ENCODE measurements at regions not wholly inside any gene's neighbourhood (a gene's known extent, or its start where the extent isn't known, plus 50 kb on each side); places are given as distances from the start of the nearest gene placed in this dataset.

GRCh38 chr22:49091917-49092545 lies 735.6 kb downstream of the BRD1 start:
- no peak for DNase-seq

GRCh38 chr22:49091451-49091850 lies 736.2 kb downstream of the BRD1 start:
- DNase-seq, result no peak

- DNase-seq, result no peak
Measured at GRCh38 chr22:49090853-49091135, 736.9 kb downstream of the BRD1 start.

GRCh38 chr22:49090061-49090852 lies 737.4 kb downstream of the BRD1 start:
- no peak for DNase-seq

- DNase-seq, result no peak
Measured at GRCh38 chr22:49088801-49089791, 738.6 kb downstream of the BRD1 start.

- DNase-seq, result no peak
Measured at GRCh38 chr22:49087716-49088601, 739.7 kb downstream of the BRD1 start.

- no peak for DNase-seq
Measured at GRCh38 chr22:49087198-49087597, 740.5 kb downstream of the BRD1 start.

GRCh38 chr22:49086606-49087157 lies 741.0 kb downstream of the BRD1 start:
- peak; percentile 38 for DNase-seq

- DNase-seq, result peak; percentile 34
Measured at GRCh38 chr22:49086181-49086580, 741.5 kb downstream of the BRD1 start.

- DNase-seq, result peak; percentile 50
Measured at GRCh38 chr22:49084206-49084605, 743.5 kb downstream of the BRD1 start.

- peak; percentile 19 for DNase-seq
Measured at GRCh38 chr22:49083607-49084006, 744.1 kb downstream of the BRD1 start.

GRCh38 chr22:49082451-49082850 lies 745.2 kb downstream of the BRD1 start:
- DNase-seq, result no peak

GRCh38 chr22:49081926-49082325 lies 745.7 kb downstream of the BRD1 start:
- DNase-seq, result no peak

GRCh38 chr22:49081261-49081666 lies 746.4 kb downstream of the BRD1 start:
- DNase-seq, result no peak

GRCh38 chr22:49080631-49081030 lies 747.0 kb downstream of the BRD1 start:
- DNase-seq, result no peak

- no peak for DNase-seq
Measured at GRCh38 chr22:49079743-49080500, 747.8 kb downstream of the BRD1 start.

- peak; percentile 50 for DNase-seq
Measured at GRCh38 chr22:49079027-49079725, 748.5 kb downstream of the BRD1 start.

GRCh38 chr22:49078076-49078710 lies 749.5 kb downstream of the BRD1 start:
- DNase-seq, result peak; percentile 14

- peak; percentile 47 for DNase-seq
Measured at GRCh38 chr22:49077586-49077985, 750.1 kb downstream of the BRD1 start.

GRCh38 chr22:49077036-49077393 lies 750.7 kb downstream of the BRD1 start:
- DNase-seq, result peak; percentile 31
